Common myeloid progenitor, CD34-positive (primary cell): ENCODE measurements at regions not wholly inside any gene's neighbourhood (a gene's known extent, or its start where the extent isn't known, plus 50 kb on each side); places are given as distances from the start of the nearest gene placed in this dataset.

Experiments
- CTCF ChIA-PET: fragments of 350-600 bp; sonication (Branson Sonifier 250); formaldehyde crosslinking; loops from one replicate; lab custom pipeline; 2021; ENCODE audit warnings: antibody characterized with exemption; lab: Charles Lee
- POLR2A ChIA-PET: fragments of 350-600 bp; sonication (Branson Sonifier 250); formaldehyde crosslinking; loops from one replicate; lab custom pipeline; 2021; ENCODE audit warnings: antibody characterized with exemption; lab: Charles Lee
- DNase-seq, 3 donors: peaks; one replicate each; pipeline versions ENCODE4 v3.0.0 to v3.0.0-alpha.2; 2013
- H3K27ac ChIP-seq, 2 experiments: 1 replicate in 1 of 2; 2 replicates in 1 of 2; pipeline ENCODE4 v1.7.0; 2013; ENCODE audit warnings: inconsistent platforms in 2 of 2, low read length in 2 of 2, mild to moderate bottlenecking in 2 of 2, low read depth in 1 of 2, moderate library complexity in 1 of 2; ENCODE audit not compliant: severe bottlenecking in 2 of 2, insufficient read depth in 1 of 2, poor library complexity in 1 of 2
- H3K27me3 ChIP-seq, 5 experiments: replicated peaks in 2 of 5; 1 replicate in 3 of 5; 2 replicates in 2 of 5; pipeline versions ENCODE4 v1.6.1 to v1.7.0; 2013; ENCODE audit warnings: low read length in 4 of 5, mild to moderate bottlenecking in 2 of 5, moderate library complexity in 2 of 5, inconsistent platforms in 1 of 5; ENCODE audit not compliant: insufficient read depth in 5 of 5, control insufficient read depth in 4 of 5
- H3K36me3 ChIP-seq, 4 experiments: 1 replicate in 2 of 4; 2 replicates in 2 of 4; pipeline versions ENCODE4 v1.6.1 to v1.7.0; 2013; ENCODE audit warnings: low read length in 3 of 4, control low read depth in 1 of 4, mild to moderate bottlenecking in 1 of 4; ENCODE audit not compliant: control insufficient read depth in 4 of 4, insufficient read depth in 4 of 4
- H3K4me1 ChIP-seq, 4 experiments: 1 replicate in 3 of 4; 2 replicates in 1 of 4; pipeline versions ENCODE4 v1.6.1 to v1.7.1; 2013; ENCODE audit warnings: low read length in 3 of 4, mild to moderate bottlenecking in 3 of 4, control low read depth in 1 of 4, inconsistent platforms in 1 of 4, moderate library complexity in 1 of 4; ENCODE audit not compliant: control insufficient read depth in 4 of 4, insufficient read depth in 4 of 4; ENCODE audit errors: control extremely low read depth in 1 of 4
- H3K4me3 ChIP-seq, 7 experiments: 1 replicate in 4 of 7; 2 replicates in 3 of 7; pipeline versions ENCODE4 v1.5.1 to v1.7.0; 2013; ENCODE audit warnings: mild to moderate bottlenecking in 7 of 7, low read length in 6 of 7, moderate library complexity in 6 of 7, inconsistent platforms in 2 of 7, low read depth in 2 of 7, control low read depth in 1 of 7; ENCODE audit not compliant: insufficient read depth in 4 of 7, control insufficient read depth in 1 of 7; ENCODE audit errors: extremely low read depth in 1 of 7
- H3K9me3 ChIP-seq, 5 experiments: 1 replicate in 4 of 5; 2 replicates in 1 of 5; pipeline versions ENCODE4 v1.6.1 to v1.7.1; 2013; ENCODE audit warnings: low read length in 4 of 5, mild to moderate bottlenecking in 2 of 5, inconsistent platforms in 1 of 5, low read depth in 1 of 5, moderate library complexity in 1 of 5; ENCODE audit not compliant: control insufficient read depth in 4 of 5, insufficient read depth in 2 of 5; ENCODE audit errors: control extremely low read depth in 1 of 5
- WGBS: methylation state at CpG from one replicate; pipeline ENCODE4 v1.1.5; 2013; ENCODE audit not compliant: insufficient coverage; 5-methylcytosine and 5-hydroxymethylcytosine counted together

- CTCF ChIA-PET, result no interaction called here
- 92% methylated on average over 11 of the region's 13 CpGs for WGBS
- POLR2A ChIA-PET, result no interaction called here
- Histone ChIP-seq H3K4me1 (no peaks in the 10 kb centered on the region), H3K27me3 (no peaks in the 10 kb centered on the region), H3K4me3 (no peak overlapping the region), H3K36me3 (no peaks in the 10 kb centered on the region), H3K27ac (no peak overlapping the region), H3K9me3 (peaks cover 0 to 2% (median 0%) of the 10 kb centered on the region in 5 experiments)
- no peak for DNase-seq
Observed at GRCh38 chr14:101017806-101018560, 114.5 kb upstream of the RTL1 start.

GRCh38 chr14:101018561-101019290 lies 115.2 kb upstream of the RTL1 start:
- whole genome bisulfite sequencing, result 98% methylated on average over 11 of the region's 13 CpGs
- no peaks in the 10 kb centered on the region for H3K36me3 ChIP-seq
- no peak for DNase-seq
- H3K9me3 ChIP-seq, result peaks cover 0 to 7% (median 3%) of the 10 kb centered on the region in 5 experiments
- H3K27ac ChIP-seq, result no peak overlapping the region
- H3K27me3 ChIP-seq, result no peaks in the 10 kb centered on the region
- H3K4me1 ChIP-seq, result no peaks in the 10 kb centered on the region
- ChIA-PET POLR2A (interaction anchor here (0.6 kb wide), 1 partner anchor 24 kb away, joined by 3 read pairs; no protein-coding TSS in a partner anchor), CTCF (interaction anchor here (0.7 kb wide), 1 partner anchor 88 kb away, joined by 3 read pairs; no protein-coding TSS in a partner anchor)
- no peak overlapping the region for H3K4me3 ChIP-seq

- ChIA-PET POLR2A (no interaction called here), CTCF (no interaction called here)
- Histone ChIP-seq H3K36me3 (peaks cover 0 to 3% (median 0%) of the 10 kb centered on the region in 4 experiments), H3K4me3 (no peak overlapping the region), H3K4me1 (no peaks in the 10 kb centered on the region), H3K27me3 (no peaks in the 10 kb centered on the region), H3K9me3 (peaks cover 0 to 8% (median 4%) of the 10 kb centered on the region in 5 experiments), H3K27ac (no peak overlapping the region)
- WGBS, result 100% methylated on average over 2 of the region's 2 CpGs
- DNase-seq, result no peak
Observed at GRCh38 chr14:101019541-101019940, 116.0 kb upstream of the RTL1 start.

- no peak overlapping the region for H3K4me3 ChIP-seq
- whole genome bisulfite sequencing, result 92% methylated on average over 8 of the region's 8 CpGs
- H3K27ac ChIP-seq, result no peak overlapping the region
- DNase-seq, result no peak
- no peaks in the 10 kb centered on the region for H3K27me3 ChIP-seq
- H3K36me3 ChIP-seq, result peaks cover 0 to 6% (median 0%) of the 10 kb centered on the region in 4 experiments
- H3K4me1 ChIP-seq, result no peaks in the 10 kb centered on the region
- H3K9me3 ChIP-seq, result peaks cover 0 to 8% (median 4%) of the 10 kb centered on the region in 5 experiments
- ChIA-PET CTCF (no interaction called here), POLR2A (no interaction called here)
Observed at GRCh38 chr14:101019990-101020710, 116.6 kb upstream of the RTL1 start.

GRCh38 chr14:101020834-101021370 lies 117.4 kb upstream of the RTL1 start:
- 83% methylated on average over 7 of the region's 7 CpGs for WGBS

GRCh38 chr14:101022121-101022520 lies 118.6 kb upstream of the RTL1 start:
- H3K4me3 ChIP-seq, result no peak overlapping the region
- no peaks in the 10 kb centered on the region for H3K27me3 ChIP-seq
- CTCF ChIA-PET, result no interaction called here
- WGBS, result 99% methylated on average over 8 of the region's 8 CpGs
- POLR2A ChIA-PET, result no interaction called here
- no peaks in the 10 kb centered on the region for H3K4me1 ChIP-seq
- peaks cover 0 to 8% (median 0%) of the 10 kb centered on the region in 4 experiments for H3K36me3 ChIP-seq
- no peak for DNase-seq
- H3K9me3 ChIP-seq, result peaks cover 0 to 8% (median 4%) of the 10 kb centered on the region in 5 experiments
- no peak overlapping the region for H3K27ac ChIP-seq

More at GRCh38 chr14:101020834-101021370, 117.4 kb upstream of the RTL1 start:
- H3K27ac ChIP-seq, result no peak overlapping the region
- no peaks in the 10 kb centered on the region for H3K4me1 ChIP-seq
- CTCF ChIA-PET, result no interaction called here
- POLR2A ChIA-PET, result no interaction called here
- H3K36me3 ChIP-seq, result peaks cover 0 to 8% (median 0%) of the 10 kb centered on the region in 4 experiments
- H3K9me3 ChIP-seq, result peaks cover 0 to 8% (median 4%) of the 10 kb centered on the region in 5 experiments
- no peak for DNase-seq
- H3K27me3 ChIP-seq, result no peaks in the 10 kb centered on the region
- H3K4me3 ChIP-seq, result no peak overlapping the region
